ENCODE measurements at regions not wholly inside any gene's neighbourhood (a gene's known extent, or its start where the extent isn't known, plus 50 kb on each side); places are given as distances from the start of the nearest gene placed in this dataset.

DNA sequence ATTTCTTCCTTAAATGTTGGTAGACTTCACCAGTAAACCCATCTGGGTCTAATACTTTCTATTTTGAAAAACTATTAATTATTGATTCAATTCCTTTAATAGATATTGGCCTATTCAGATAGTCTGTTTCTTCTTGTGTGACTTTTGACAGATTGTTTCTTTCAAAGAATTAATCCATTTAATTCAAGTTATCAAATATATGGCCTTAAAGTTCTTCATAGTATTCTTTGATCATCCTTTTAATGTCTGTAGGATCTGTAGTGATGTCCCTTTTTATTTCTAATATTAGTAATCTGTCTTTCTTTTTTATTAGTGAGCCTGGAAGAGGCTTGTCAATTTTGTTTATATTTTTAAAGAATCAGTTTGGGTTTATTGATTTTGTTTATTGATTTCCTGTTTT, 190.0 kb downstream of the SLC38A4 start:
- TF ChIP-seq, protein P1, sequence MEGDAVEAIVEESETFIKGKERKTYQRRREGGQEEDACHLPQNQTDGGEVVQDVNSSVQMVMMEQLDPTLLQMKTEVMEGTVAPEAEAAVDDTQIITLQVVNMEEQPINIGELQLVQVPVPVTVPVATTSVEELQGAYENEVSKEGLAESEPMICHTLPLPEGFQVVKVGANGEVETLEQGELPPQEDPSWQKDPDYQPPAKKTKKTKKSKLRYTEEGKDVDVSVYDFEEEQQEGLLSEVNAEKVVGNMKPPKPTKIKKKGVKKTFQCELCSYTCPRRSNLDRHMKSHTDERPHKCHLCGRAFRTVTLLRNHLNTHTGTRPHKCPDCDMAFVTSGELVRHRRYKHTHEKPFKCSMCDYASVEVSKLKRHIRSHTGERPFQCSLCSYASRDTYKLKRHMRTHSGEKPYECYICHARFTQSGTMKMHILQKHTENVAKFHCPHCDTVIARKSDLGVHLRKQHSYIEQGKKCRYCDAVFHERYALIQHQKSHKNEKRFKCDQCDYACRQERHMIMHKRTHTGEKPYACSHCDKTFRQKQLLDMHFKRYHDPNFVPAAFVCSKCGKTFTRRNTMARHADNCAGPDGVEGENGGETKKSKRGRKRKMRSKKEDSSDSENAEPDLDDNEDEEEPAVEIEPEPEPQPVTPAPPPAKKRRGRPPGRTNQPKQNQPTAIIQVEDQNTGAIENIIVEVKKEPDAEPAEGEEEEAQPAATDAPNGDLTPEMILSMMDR (IDR thresholded peaks at IDR 0.05), result no peak
- TF ChIP-seq POLR2AphosphoS5 (IDR thresholded peaks at IDR 0.05; ENCODE audit: insufficient read depth in 1 of 2, low read depth in 1 of 2), result no peak

Data from vagina (tissue), 2 donors.